MV-4-11 (cell line): ENCODE measurements at regions not wholly inside any gene's neighbourhood (a gene's known extent, or its start where the extent isn't known, plus 50 kb on each side); places are given as distances from the start of the nearest gene placed in this dataset.

Experiments
- DNase-seq: peaks from one replicate; lab custom pipeline; 2025; lab: John Stamatoyannopoulos, UW

DNA sequence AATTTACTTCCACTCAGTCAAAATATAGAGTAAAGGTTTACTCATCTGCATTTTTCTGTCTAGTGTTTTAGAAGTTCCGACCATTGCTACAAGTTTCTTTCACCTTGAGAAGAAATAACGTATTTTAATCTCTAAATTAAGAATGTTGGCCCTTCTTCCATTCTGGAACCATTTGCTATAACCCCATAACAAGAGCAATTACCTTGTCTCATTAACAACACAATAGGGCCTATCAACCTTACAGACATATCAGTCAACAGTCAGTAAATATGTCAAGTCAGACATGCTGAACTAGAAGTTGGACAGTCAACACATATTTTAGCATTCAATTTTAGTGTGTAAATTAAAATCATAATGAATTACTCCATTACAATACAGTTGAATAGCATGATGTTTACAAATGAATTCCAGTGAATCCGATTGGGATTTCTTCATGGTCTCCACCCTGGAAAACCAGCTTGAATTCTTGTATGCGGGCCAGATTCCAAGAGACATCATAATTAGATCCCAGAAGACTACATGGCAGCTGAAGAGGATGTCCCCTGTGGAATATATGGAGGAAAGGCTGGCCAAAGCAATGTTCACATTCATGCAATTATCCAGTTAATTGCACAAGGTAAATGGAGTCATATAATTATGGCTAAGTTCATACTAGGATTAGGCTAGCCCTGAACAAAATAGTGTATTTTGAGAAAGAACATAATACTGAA lies 196.2 kb upstream of the TARS1 start:
- DNase-seq = no peak

- no peak for DNase-seq
These were observed 186.2 kb upstream of the TARS1 start for GRCh38 chr5:33254579-33254978.

- DNase-seq = no peak
These were observed 182.8 kb upstream of the TARS1 start for GRCh38 chr5:33257807-33258429.

- DNase-seq = peak; percentile 27
These were observed 182.2 kb upstream of the TARS1 start for GRCh38 chr5:33258553-33258952.

DNA sequence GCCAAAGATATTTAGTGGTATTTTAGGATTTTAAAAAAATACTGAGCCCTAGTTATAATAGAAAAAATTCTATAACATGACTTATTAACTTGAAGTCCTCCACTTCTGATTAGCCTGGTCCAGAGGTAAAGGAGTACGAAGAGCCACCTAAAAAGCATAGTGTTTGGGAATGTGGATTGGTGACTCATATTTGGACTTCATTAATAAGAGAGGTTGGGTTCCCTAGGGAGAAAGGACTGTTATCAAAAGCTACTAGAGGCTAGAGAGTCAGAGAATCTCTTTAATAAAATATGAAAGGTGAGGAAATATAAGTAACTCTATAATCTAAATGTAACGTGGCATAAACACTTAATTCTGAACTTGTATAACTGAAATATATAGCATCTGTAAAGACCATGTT lies 180.7 kb upstream of the TARS1 start:
- DNase-seq = no peak

DNA sequence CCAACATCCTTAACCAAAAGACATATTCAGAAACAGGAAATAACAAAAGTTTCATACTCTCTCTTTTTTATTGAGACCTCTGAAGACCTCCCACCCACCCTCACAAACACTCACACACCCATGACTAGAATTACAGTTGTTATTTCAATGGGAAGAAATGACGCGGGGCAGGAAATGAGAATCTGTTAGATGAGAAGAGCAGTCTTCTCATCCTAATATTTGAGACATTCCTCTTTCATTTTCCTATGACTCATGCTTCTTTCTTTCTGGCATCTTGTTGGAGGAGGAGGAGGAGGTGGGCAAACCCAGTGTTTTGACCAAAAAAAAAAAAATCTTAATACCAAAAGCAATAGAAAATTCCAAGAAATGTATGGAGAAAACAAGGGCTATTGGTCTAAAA lies 179.5 kb upstream of the TARS1 start:
- no peak for DNase-seq

DNA sequence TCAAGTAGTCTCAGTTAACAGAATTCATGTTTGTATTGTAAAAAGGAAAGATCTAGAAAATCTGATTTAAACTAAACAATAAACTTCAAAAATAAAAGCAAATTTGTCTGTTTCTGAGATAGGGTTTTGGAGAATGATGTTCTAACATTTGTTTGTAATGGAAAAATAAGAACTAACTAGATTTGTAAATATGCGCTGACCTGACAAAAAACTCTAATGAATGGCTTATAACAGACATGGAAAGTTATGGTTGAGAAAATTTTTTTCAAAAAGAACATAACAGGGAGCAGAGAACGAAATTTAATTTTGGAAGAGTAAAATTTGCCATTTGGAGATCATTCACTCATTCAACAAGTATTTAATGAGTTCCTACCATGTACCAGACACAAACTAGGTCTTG lies 179.0 kb upstream of the TARS1 start:
- DNase-seq = no peak

- DNase-seq = no peak
These were observed 173.0 kb upstream of the TARS1 start for GRCh38 chr5:33267801-33268200.

- DNase-seq = no peak
These were observed 172.4 kb upstream of the TARS1 start for GRCh38 chr5:33268374-33268773.

GRCh38 chr5:33270671-33271070 lies 170.1 kb upstream of the TARS1 start:
- no peak for DNase-seq

DNA sequence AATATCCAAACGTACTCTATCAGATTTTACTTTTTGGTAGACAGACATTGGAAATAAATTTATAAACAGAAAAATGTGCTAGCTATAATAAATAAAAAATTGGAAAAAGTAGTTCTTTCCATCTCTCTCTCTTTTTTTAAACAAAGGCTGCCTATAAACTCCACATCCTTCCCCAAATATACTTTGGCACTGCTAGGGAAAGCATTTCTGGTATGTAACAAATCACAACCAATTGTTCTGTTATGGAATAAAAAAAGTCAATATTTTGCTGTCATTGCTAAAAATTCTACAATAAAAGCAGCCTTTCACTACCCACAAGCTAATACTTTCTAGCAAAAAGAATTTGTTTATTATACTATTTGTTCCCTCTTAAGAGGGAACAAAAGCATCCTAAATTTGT lies 169.2 kb upstream of the TARS1 start:
- DNase-seq = no peak

GRCh38 chr5:33272288-33272687 lies 168.5 kb upstream of the TARS1 start:
- no peak for DNase-seq

- DNase-seq = no peak
These were observed 166.8 kb upstream of the TARS1 start for GRCh38 chr5:33273985-33274384.

DNA sequence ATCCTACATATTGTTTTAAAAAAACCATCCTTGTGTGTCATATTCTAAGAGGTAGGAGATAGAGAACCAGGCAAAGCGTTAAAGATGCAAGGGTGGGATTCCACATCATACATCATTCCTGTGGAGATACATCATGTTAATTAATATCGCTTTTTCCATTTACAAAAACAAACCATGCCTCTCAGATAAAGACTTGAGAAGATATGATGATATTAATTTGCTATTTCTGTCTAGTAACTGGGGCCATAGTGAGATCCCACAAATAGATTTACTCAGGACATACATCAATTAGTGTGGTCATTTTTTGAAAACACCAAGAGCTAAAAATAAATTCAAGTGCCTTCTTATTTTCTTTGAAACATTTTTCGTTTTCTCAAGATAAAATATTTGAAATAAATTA lies 165.4 kb upstream of the TARS1 start:
- no peak for DNase-seq

- DNase-seq = no peak
These were observed 164.7 kb upstream of the TARS1 start for GRCh38 chr5:33275921-33276627.

DNA sequence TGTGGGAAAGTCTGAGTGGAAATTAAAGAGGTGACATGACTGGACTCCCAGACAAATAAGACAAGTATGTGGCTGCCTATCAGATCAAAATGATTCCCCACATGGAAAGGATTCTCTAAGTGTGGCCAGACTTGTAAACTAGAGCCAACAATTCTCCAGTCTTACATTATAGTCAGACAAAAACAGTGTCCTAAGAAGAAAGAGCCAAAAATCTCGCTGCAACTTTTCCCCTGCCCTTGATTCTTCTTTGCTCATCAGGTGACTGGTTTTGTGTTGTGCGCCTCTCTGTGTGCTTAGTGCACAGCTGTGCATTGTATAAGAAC lies 164.2 kb upstream of the TARS1 start:
- DNase-seq = no peak

DNA sequence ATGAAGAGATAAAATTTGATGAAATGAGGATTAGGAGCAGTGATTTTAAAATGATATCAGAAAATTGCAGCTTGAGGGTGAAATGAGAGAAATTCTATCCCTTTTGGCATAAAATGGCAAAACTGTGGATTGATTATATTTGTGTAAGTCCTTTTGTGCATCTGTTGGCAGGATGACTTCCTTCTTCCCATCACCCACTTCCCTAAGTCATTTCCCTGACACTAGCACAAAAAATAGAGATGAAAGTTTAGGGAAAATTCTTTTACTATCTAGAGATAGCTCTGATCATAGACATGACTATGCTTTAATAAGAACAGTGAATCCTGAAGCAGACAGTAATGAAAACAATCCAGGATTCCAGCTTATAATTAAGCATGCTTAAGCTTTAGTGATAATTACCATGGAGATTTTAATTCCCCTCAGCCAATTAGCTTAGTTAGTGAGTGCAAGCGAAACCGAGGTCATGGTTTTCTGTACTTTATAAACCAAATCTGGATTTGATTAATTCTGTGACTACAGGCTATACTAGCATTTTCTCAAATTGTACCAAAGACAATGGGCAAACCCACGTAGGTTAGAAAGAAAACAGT lies 163.6 kb upstream of the TARS1 start:
- no peak for DNase-seq

GRCh38 chr5:33281431-33281843 lies 159.3 kb upstream of the TARS1 start:
- no peak for DNase-seq

GRCh38 chr5:33282157-33282556 lies 158.6 kb upstream of the TARS1 start:
- no peak for DNase-seq

DNA sequence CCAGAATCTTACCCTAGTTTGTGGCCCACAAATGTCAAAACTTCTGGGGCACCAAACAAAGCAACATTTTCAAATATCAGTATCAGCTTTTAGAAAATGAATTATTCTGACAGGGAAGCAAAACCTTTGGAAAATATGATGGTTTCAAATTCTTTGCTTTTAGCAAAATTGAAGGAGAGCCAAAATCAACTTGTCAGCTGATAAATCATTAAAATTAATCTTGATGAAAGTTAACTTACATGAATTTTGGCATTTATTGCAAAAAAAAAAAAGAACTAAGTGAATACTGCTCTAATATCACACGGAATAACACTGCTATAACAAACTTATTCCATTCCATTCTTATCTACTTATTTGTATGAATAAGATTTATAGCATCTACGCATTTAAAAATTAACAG lies 158.1 kb upstream of the TARS1 start:
- DNase-seq = no peak

GRCh38 chr5:33283243-33283642 lies 157.5 kb upstream of the TARS1 start:
- DNase-seq = no peak

- DNase-seq = no peak
These were observed 156.1 kb upstream of the TARS1 start for GRCh38 chr5:33284681-33285080.

DNA sequence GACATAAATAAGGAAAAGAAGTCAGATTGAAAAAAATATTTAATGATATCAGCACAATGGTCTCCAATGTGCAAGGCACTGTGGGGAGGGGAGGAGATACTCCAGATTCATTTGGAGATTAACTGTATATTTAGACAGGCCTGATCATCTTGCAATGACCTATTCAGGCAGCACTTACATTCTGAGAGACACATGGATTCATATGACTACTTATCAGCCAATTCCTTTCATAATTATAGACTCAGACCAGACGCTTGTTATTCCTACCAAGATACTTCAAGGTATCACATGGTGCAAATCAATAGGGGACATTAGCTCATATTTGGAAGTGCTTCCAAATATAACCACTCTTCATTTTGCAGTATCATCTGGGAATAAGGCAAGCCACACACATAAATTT lies 153.5 kb upstream of the TARS1 start:
- no peak for DNase-seq
